ENCODE measurements at regions not wholly inside any gene's neighbourhood (a gene's known extent, or its start where the extent isn't known, plus 50 kb on each side); places are given as distances from the start of the nearest gene placed in this dataset.

DNA sequence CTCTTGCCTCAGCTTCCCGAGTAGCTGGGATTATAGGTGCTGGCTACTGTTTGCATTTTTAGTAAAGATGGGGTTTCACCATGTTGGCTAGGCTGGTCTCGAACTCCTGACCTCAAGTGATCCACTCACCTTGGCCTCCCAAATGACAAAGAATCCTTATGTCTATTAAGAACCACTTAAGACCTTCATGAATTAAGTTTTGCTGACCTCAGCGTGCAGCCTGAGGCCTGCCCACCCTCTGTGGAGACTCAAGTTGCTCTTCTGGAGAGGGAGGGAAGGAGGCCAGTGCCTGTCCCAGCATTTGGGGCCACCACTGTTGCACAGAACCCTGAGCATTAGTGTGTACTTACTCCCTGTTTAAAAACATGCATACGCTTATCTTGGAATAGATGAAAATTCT, 313.3 kb downstream of the FGF9 start:
- TF ChIP-seq, protein P1, sequence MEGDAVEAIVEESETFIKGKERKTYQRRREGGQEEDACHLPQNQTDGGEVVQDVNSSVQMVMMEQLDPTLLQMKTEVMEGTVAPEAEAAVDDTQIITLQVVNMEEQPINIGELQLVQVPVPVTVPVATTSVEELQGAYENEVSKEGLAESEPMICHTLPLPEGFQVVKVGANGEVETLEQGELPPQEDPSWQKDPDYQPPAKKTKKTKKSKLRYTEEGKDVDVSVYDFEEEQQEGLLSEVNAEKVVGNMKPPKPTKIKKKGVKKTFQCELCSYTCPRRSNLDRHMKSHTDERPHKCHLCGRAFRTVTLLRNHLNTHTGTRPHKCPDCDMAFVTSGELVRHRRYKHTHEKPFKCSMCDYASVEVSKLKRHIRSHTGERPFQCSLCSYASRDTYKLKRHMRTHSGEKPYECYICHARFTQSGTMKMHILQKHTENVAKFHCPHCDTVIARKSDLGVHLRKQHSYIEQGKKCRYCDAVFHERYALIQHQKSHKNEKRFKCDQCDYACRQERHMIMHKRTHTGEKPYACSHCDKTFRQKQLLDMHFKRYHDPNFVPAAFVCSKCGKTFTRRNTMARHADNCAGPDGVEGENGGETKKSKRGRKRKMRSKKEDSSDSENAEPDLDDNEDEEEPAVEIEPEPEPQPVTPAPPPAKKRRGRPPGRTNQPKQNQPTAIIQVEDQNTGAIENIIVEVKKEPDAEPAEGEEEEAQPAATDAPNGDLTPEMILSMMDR (conservative IDR thresholded peaks at IDR 0.05; ENCODE audit: low read depth, low read length) = no peak
- no peak overlapping the region for H3K4me3 ChIP-seq (ENCODE audit: low read length)
- DNase-seq (ENCODE audit: low read depth) = no peak

DNA sequence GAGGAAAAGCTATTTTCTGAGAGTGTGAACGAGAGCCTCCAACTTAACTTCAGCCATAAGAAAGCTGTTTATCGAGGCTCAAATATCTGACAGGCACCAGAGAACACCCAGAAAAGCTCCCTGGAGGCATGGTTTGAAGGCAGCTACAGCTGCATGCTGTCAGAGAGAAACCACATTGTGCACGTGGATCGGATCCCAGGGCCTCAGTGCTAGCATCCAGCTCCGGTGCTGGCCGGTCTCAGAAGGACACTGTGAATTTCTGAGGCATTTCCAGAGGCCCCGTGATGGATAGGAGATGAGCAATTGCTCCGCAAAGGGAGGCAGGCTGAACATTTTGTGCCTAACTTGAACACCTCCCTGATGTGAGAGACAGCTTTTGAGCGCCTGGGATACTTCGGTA, 315.7 kb downstream of the FGF9 start:
- DNase-seq (ENCODE audit: low read depth) = no peak
- TF ChIP-seq, protein P1 (conservative IDR thresholded peaks at IDR 0.05; ENCODE audit: low read depth, low read length) = no peak
- no peak overlapping the region for H3K4me3 ChIP-seq (ENCODE audit: low read length)

DNA sequence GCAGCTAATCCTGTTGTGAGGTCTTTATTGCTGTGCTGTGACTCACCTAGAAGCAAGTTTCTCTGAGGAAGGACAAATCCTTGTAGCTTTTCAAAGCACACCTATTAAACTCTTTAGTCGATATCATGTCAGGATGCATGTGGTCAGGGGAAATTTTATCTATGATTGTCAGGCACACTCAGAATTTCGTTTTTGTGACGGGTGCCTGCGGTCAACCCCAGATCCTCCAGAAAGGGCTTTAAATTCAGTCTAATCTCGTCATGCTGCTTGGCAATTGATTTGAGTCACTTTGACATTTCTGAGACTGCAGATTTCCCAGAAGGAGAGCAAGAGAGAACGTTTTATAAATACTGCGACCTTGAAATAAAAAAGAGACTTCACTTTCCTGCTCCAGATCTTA, 316.9 kb downstream of the FGF9 start:
- TF ChIP-seq, protein P1 (conservative IDR thresholded peaks at IDR 0.05; ENCODE audit: low read depth, low read length) = no peak
- H3K4me3 ChIP-seq (ENCODE audit: low read length) = no peak overlapping the region
- no peak for DNase-seq (ENCODE audit: low read depth)

DNA sequence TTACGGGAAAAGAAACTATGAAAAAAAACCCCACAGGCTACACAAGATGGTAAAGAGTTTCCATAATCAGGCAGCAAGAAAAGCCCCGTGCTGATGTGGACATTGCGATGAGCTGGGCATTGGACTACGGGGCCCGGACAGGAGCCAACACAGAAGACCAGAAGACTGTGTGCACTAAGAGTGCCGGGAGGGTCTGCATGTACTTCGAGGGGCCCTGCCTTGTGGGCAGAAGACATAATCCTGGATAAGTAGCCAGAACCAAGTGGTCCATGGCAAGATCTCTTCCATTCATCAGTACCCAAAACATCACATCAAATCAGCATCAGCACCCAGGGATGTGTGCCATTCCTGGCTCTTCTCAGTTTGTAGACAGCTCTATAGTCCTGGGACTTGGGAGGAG, 317.8 kb downstream of the FGF9 start:
- TF ChIP-seq, protein P1 (conservative IDR thresholded peaks at IDR 0.05; ENCODE audit: low read depth, low read length) = no peak
- no peak overlapping the region for H3K4me3 ChIP-seq (ENCODE audit: low read length)

DNA sequence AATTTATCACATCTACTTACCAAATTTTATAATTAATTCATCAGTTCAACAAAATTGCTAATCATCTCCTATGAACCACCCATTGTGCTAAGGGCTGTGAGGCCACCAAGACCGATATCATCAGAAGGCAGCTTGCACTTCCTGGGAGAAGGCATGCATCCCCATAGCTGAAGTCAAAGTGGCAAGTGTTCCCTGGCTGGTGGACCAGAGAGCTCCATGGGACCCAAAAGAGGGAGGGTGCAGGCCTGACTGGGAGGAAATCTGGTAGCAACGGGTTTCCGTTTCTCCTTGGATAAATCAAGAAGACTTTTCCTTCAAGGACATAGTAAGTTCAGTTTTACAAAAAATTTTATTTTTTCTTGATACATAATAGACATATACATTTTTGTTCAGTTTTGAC, 325.2 kb downstream of the FGF9 start:
- TF ChIP-seq, protein P1 (conservative IDR thresholded peaks at IDR 0.05; ENCODE audit: low read depth, low read length) = no peak

More for the DNA sequence above, 317.8 kb downstream of the FGF9 start:
- DNase-seq (ENCODE audit: low read depth) = no peak

DNA sequence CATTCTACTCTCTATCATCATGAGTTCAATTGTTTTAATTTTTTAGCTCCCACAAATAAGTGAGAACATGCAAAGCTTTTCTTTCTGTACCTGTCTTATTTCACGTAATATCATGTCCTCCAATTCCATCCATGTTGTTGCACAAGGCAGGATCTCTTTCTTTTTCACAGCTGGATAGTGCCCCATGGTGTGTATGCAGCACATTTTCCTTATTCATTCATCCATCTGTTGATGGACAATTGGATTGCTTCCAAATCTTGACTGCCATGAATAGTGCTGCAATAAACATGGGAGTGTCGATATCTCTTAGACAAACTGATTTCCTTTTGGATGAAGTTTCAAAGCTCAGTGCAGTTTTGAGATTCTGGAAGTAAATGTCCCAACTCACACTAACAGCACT, 326.9 kb downstream of the FGF9 start:
- H3K4me3 ChIP-seq (ENCODE audit: low read length) = no peak overlapping the region
- TF ChIP-seq, protein P1 (conservative IDR thresholded peaks at IDR 0.05; ENCODE audit: low read depth, low read length) = no peak
- no peak for DNase-seq (ENCODE audit: low read depth)

More for the DNA sequence above, 325.2 kb downstream of the FGF9 start:
- H3K4me3 ChIP-seq (ENCODE audit: low read length) = no peak overlapping the region
- DNase-seq (ENCODE audit: low read depth) = no peak

DNA sequence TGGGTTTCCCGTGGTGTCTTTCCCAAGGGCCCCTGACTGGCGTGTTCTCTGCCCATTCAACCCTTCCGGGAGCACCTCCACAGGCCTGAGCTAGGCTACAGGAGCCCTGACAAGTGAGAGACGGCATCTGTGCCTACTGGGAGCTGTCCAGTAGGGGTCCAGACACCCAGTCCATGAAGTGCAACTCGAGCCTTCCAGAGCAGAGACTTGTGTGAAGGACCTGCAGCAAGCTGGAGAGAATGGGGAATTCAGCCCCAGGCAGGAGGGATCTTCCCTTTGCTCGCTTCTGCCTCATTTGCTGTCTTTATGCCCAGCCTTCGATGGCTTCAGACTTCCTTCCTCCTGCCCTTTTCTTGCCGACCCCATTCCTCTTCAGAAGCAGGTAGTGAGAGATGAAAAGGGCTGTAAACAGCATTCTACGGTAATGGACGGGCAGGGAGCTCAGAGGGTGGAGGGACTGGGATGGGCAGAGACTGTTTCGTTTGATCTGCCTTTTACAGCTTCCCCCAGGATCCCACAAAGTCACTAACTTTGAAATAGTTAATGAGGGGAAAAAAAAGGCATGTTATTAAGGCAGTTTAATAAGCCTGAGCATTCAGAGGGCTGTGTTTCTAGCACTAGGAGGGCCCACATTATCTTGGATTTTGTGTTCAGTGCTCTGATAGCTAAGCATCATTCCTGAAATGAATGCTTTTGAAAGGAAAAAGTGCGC, 327.6 kb downstream of the FGF9 start:
- no peak overlapping the region for H3K4me3 ChIP-seq (ENCODE audit: low read length)
- TF ChIP-seq, protein P1 (conservative IDR thresholded peaks at IDR 0.05; ENCODE audit: low read depth, low read length) = no peak
- no peak for DNase-seq (ENCODE audit: low read depth)

All from retinal pigment epithelial cell (primary cell).